ENCODE measurements at regions not wholly inside any gene's neighbourhood (a gene's known extent, or its start where the extent isn't known, plus 50 kb on each side); places are given as distances from the start of the nearest gene placed in this dataset.

- ChIA-PET CTCF (ENCODE audit: partially characterized antibody) (interaction anchor here (1.1 kb wide), 1 partner anchor 17 kb away, joined by 4 read pairs; no protein-coding TSS in a partner anchor), POLR2A (ENCODE audit: partially characterized antibody) (no interaction called here)
- Histone ChIP-seq H3K9me3 (ENCODE audit: insufficient read depth in 2 of 2, low read depth in 1 of 2, low read length in 1 of 2) (0 out of 4 replicates have a peak, but pooled peaks cover 0 to 1% of the 10 kb centered on the region in 2 experiments), H4K91ac (replicated peaks; ENCODE audit: insufficient read length, low read length) (no peak overlapping the region), H3K79me1 (ENCODE audit: low read depth, low read length) (no peaks in the 10 kb centered on the region), H2BK20ac (ENCODE audit: low read length) (no peak overlapping the region), H3K4me1 (replicated peaks in 1 of 4; ENCODE audit: control insufficient read depth in 3 of 4, insufficient read depth in 4 of 4, low read length in 3 of 4) (no peaks in the 10 kb centered on the region), H3K4me2 (ENCODE audit: insufficient read depth in 1 of 2, low read depth in 2 of 2, low read length in 2 of 2) (no peak overlapping the region), H2BK120ac (replicated peaks; ENCODE audit: low read depth, low read length) (no peak overlapping the region), H2BK12ac (ENCODE audit: low read depth, low read length) (no peak overlapping the region), H3K23ac (ENCODE audit: insufficient read length) (no peak overlapping the region), H3K18ac (ENCODE audit: extremely low read depth, low read length) (no peak overlapping the region), H2BK15ac (ENCODE audit: low read length) (no peak overlapping the region), H3K14ac (ENCODE audit: insufficient read length) (no peak overlapping the region), H3K36me3 (ENCODE audit: control insufficient read depth in 2 of 4, insufficient read depth in 4 of 4, low read length in 3 of 4) (no peaks in the 10 kb centered on the region), H4K20me1 (replicated peaks in 1 of 2; ENCODE audit: control insufficient read depth in 1 of 2, insufficient read depth in 2 of 2, low read length in 2 of 2) (no peaks in the 10 kb centered on the region), H3K4ac (replicated peaks; ENCODE audit: insufficient read length, low read depth, low read length) (no peak overlapping the region), H3K9ac (replicated peaks in 1 of 4; ENCODE audit: extremely low read depth in 1 of 4, low read depth in 3 of 4, low read length in 3 of 4) (no peak overlapping the region), H3K23me2 (ENCODE audit: low read depth, low read length) (no peaks in the 10 kb centered on the region), H2BK5ac (ENCODE audit: low read depth, low read length) (no peak overlapping the region), H4K8ac (ENCODE audit: extremely low read depth, insufficient read depth, low read length) (no peak overlapping the region), H3K27ac (ENCODE audit: low read depth, low read length) (no peak overlapping the region), H2AFZ (ENCODE audit: low read length) (no peak overlapping the region), H3K79me2 (ENCODE audit: control insufficient read depth in 1 of 2, insufficient read depth in 2 of 2, low read length in 2 of 2) (no peaks in the 10 kb centered on the region), H3K56ac (replicated peaks; ENCODE audit: insufficient read length, low read depth, low read length) (no peak overlapping the region), H4K5ac (ENCODE audit: insufficient read length, low read depth, low read length) (no peak overlapping the region), H2AK5ac (ENCODE audit: low read depth, low read length) (no peak overlapping the region), H3K4me3 (ENCODE audit: extremely low read depth in 1 of 4, insufficient read depth in 2 of 4, low read depth in 3 of 4, low read length in 4 of 4) (no peak overlapping the region), H3K27me3 (replicated peaks in 1 of 4; ENCODE audit: control insufficient read depth in 3 of 4, extremely low read depth in 1 of 4, insufficient read depth in 3 of 4, low read length in 3 of 4) (no peaks in the 10 kb centered on the region)
- 87% methylated on average over 5 of the region's 5 CpGs; no CpG with 5 or more reads in 1 of the 2 experiments for WGBS, 2 experiments (ENCODE audit: extremely low coverage in 1 of 2, insufficient coverage in 1 of 2, insufficient read length in 1 of 2, insufficient replicate concordance in 2 of 2, low coverage in 1 of 2, low lambda C conversion rate in 2 of 2, missing lambda C conversion rate in 1 of 2)
- DNase-seq (ENCODE audit: low read depth in 1 of 2, low spot score in 2 of 2) (no peak), FAIRE-seq (no peak)
- TF ChIP-seq POLR2AphosphoS5 (IDR thresholded peaks at IDR 0.05; ENCODE audit: low read depth, low read length) (no peak), NRF1 (IDR thresholded peaks at IDR 0.05; ENCODE audit: low read depth, low read length) (no peak)
These were observed 216.9 kb upstream of the THBS1 start for GRCh38 chr15:39363761-39364586.
